ENCODE measurements at regions not wholly inside any gene's neighbourhood (a gene's known extent, or its start where the extent isn't known, plus 50 kb on each side); places are given as distances from the start of the nearest gene placed in this dataset.

- Histone ChIP-seq H2BK120ac (ENCODE audit: low read depth, low read length) (no peak overlapping the region), H4K91ac (ENCODE audit: insufficient read depth, low read depth, low read length) (no peak overlapping the region), H3K9me3 (ENCODE audit: control insufficient read depth, insufficient read depth, low read length) (no peaks in the 10 kb centered on the region), H3K9ac (ENCODE audit: low read depth, low read length) (no peak overlapping the region), H3K56ac (ENCODE audit: extremely low read depth, insufficient read depth, low read length) (no peak overlapping the region), H2BK20ac (ENCODE audit: low read depth, low read length) (no peak overlapping the region), H3K9me1 (ENCODE audit: insufficient read depth, low read length) (peaks cover 3% of the 10 kb centered on the region; the same call in 1 of the 2 replicates), H4K8ac (ENCODE audit: low read depth in 2 of 2, low read length in 2 of 2) (no peak overlapping the region), H2BK15ac (ENCODE audit: low read depth, low read length) (0 out of 3 replicates have a peak overlapping the region, but pooled peaks have one; percentile 33), H2BK5ac (ENCODE audit: low read depth, low read length, poor library complexity, severe bottlenecking) (no peak overlapping the region), H3K14ac (replicated peaks; ENCODE audit: low read depth, low read length) (peak overlapping the region; percentile 66; the same call in 1 of the 2 replicates), H2AFZ (replicated peaks; ENCODE audit: low read length, poor library complexity) (peak overlapping the region; percentile 43), H3K18ac (ENCODE audit: low read depth, low read length) (no peak overlapping the region; the same call in 1 of the 2 replicates), H2AK5ac (ENCODE audit: low read depth, low read length) (peak overlapping the region; percentile 49; the same call in 1 of the 2 replicates), H4K5ac (ENCODE audit: low read depth, low read length) (no peak overlapping the region; the same call in 1 of the 2 replicates), H3K4me3 (ENCODE audit: insufficient read depth, low read depth, low read length) (no peak overlapping the region), H3K27ac (ENCODE audit: insufficient read depth, low read length) (no peak overlapping the region), H3K4ac (ENCODE audit: low read depth, low read length) (0 out of 2 replicates have a peak overlapping the region, but pooled peaks have one; percentile 61), H3K4me1 (ENCODE audit: control insufficient read depth, insufficient read depth, low read length) (peaks cover 2% of the 10 kb centered on the region; the same call in 1 of the 2 replicates), H2AK9ac (replicated peaks; ENCODE audit: low read depth, low read length, poor library complexity) (peak overlapping the region; percentile 55), H3K79me1 (ENCODE audit: low read depth in 1 of 2, low read length in 2 of 2) (no peaks in the 10 kb centered on the region), H3K27me3 (ENCODE audit: control insufficient read depth, insufficient read depth, low read length) (no peaks in the 10 kb centered on the region), H3K23ac (ENCODE audit: low read depth, low read length) (no peak overlapping the region), H3K4me2 (ENCODE audit: low read depth, low read length) (no peak overlapping the region), H3K36me3 (ENCODE audit: control insufficient read depth, insufficient read depth, low read length) (no peaks in the 10 kb centered on the region), H4K20me1 (ENCODE audit: insufficient read depth, low read length) (no peaks in the 10 kb centered on the region)
- no TSS peak for BruUV-seq (replicated peaks)
- intact Hi-C loops (cut with micrococcal nuclease) = no loop called here
- ATAC-seq (ENCODE audit: low read depth) (peak; percentile 54), DNase-seq (peak; percentile 11)
- in situ Hi-C loops (cut with MboI; ENCODE audit: low sequenced_read_pairs) = no loop called here
- no CpG with 5 or more reads among the region's 6 CpGs for WGBS, 2 experiments (ENCODE audit: extremely low coverage in 2 of 2, insufficient read length in 1 of 2)
- ChIA-PET POLR2A (ENCODE audit: unreplicated experiment) (no interaction called here), CTCF (no interaction called here)
- dilution Hi-C loops (cut with HindIII; ENCODE audit: low sequenced_read_pairs, unreplicated experiment) = no loop called here
- TF ChIP-seq, protein P1, sequence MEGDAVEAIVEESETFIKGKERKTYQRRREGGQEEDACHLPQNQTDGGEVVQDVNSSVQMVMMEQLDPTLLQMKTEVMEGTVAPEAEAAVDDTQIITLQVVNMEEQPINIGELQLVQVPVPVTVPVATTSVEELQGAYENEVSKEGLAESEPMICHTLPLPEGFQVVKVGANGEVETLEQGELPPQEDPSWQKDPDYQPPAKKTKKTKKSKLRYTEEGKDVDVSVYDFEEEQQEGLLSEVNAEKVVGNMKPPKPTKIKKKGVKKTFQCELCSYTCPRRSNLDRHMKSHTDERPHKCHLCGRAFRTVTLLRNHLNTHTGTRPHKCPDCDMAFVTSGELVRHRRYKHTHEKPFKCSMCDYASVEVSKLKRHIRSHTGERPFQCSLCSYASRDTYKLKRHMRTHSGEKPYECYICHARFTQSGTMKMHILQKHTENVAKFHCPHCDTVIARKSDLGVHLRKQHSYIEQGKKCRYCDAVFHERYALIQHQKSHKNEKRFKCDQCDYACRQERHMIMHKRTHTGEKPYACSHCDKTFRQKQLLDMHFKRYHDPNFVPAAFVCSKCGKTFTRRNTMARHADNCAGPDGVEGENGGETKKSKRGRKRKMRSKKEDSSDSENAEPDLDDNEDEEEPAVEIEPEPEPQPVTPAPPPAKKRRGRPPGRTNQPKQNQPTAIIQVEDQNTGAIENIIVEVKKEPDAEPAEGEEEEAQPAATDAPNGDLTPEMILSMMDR (conservative IDR thresholded peaks at IDR 0.05; ENCODE audit: low read depth, low read length) = no peak
- no peak for TF ChIP-seq RCOR1 (IDR thresholded peaks at IDR 0.05; ENCODE audit: insufficient replicate concordance, low read length)
- no peak for TF ChIP-seq SMC3 (IDR thresholded peaks at IDR 0.05; ENCODE audit: low read depth, low read length)
- no peak for TF ChIP-seq MXI1 (IDR thresholded peaks at IDR 0.05; ENCODE audit: borderline replicate concordance, low read depth, low read length)
- TF ChIP-seq BHLHE40 (IDR thresholded peaks at IDR 0.05; ENCODE audit: low read depth, low read length) = no peak
- no peak for TF ChIP-seq NFE2L2 (IDR thresholded peaks at IDR 0.05; ENCODE audit: low read depth, low read length)
- no peak for TF ChIP-seq FOS (IDR thresholded peaks at IDR 0.05; ENCODE audit: low read depth, low read length)
- TF ChIP-seq, protein P2, sequence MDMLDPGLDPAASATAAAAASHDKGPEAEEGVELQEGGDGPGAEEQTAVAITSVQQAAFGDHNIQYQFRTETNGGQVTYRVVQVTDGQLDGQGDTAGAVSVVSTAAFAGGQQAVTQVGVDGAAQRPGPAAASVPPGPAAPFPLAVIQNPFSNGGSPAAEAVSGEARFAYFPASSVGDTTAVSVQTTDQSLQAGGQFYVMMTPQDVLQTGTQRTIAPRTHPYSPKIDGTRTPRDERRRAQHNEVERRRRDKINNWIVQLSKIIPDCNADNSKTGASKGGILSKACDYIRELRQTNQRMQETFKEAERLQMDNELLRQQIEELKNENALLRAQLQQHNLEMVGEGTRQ (IDR thresholded peaks at IDR 0.05; ENCODE audit: low read depth, low read length) = no peak
- no peak for TF ChIP-seq MAZ (IDR thresholded peaks at IDR 0.05; ENCODE audit: borderline replicate concordance, low read depth, low read length)
- no peak for TF ChIP-seq CHD1 (IDR thresholded peaks at IDR 0.05; ENCODE audit: low read depth, low read length)
- TF ChIP-seq POLR2A (IDR thresholded peaks at IDR 0.05; ENCODE audit: low read depth, low read length) = no peak
- no peak for TF ChIP-seq CEBPB (IDR thresholded peaks at IDR 0.05; ENCODE audit: low read depth, low read length)
- TF ChIP-seq MAFK (IDR thresholded peaks at IDR 0.05; ENCODE audit: low read depth, low read length) = no peak
- TF ChIP-seq, protein P3, sequence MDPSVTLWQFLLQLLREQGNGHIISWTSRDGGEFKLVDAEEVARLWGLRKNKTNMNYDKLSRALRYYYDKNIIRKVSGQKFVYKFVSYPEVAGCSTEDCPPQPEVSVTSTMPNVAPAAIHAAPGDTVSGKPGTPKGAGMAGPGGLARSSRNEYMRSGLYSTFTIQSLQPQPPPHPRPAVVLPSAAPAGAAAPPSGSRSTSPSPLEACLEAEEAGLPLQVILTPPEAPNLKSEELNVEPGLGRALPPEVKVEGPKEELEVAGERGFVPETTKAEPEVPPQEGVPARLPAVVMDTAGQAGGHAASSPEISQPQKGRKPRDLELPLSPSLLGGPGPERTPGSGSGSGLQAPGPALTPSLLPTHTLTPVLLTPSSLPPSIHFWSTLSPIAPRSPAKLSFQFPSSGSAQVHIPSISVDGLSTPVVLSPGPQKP (IDR thresholded peaks at IDR 0.05; ENCODE audit: borderline replicate concordance, low read depth, low read length) = no peak
- TF ChIP-seq RAD21 (IDR thresholded peaks at IDR 0.05; ENCODE audit: low read length) = no peak
- no peak for TF ChIP-seq RFX5 (IDR thresholded peaks at IDR 0.05; ENCODE audit: low read depth, low read length)
These were observed 110.9 kb downstream of the VGLL3 start for GRCh38 chr3:86880066-86880465.
